ENCODE measurements at regions not wholly inside any gene's neighbourhood (a gene's known extent, or its start where the extent isn't known, plus 50 kb on each side); places are given as distances from the start of the nearest gene placed in this dataset.
A peak's percentile ranks its signal among the peaks of the same experiment; 100 is the strongest.

DNA sequence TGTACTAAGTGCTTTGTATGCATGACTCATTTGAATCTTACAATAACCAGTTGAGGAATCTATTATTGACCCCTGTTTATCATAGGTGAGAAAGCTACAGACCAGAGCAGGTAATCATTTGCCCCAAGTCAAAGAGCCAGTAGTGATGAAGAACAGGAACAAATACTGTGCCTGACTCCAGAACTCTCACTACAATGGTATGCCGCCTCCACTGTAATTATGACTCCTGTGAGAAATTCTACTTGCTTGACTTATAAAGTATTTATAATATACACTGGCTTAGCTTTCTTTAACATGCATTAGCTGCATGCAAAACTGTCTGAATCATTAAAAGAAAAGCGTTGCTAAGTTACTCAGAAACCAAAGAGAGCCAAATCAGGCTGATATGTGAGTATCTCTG, 92.6 kb downstream of the ZNF281 start:
- H3K9me3 ChIP-seq (ENCODE audit: control insufficient read depth in 2 of 2, low read length in 2 of 2) = no peaks in the 10 kb centered on the region
- no peaks in the 10 kb centered on the region for H3K36me3 ChIP-seq (ENCODE audit: control insufficient read depth in 2 of 2, insufficient read depth in 2 of 2, low read length in 2 of 2)
- peaks cover 4% of the 10 kb centered on the region for H3K4me1 ChIP-seq (ENCODE audit: control insufficient read depth, insufficient read depth, low read length)
- H3K4me3 ChIP-seq (ENCODE audit: low read length in 2 of 2) = no peak overlapping the region
- no peaks in the 10 kb centered on the region for H3K27me3 ChIP-seq (ENCODE audit: control insufficient read depth in 1 of 2, insufficient read depth in 2 of 2, low read length in 2 of 2)
- H3K9ac ChIP-seq (ENCODE audit: low read length in 2 of 2) = no peak overlapping the region
- no peak overlapping the region for H3K27ac ChIP-seq (ENCODE audit: low read length)

DNA sequence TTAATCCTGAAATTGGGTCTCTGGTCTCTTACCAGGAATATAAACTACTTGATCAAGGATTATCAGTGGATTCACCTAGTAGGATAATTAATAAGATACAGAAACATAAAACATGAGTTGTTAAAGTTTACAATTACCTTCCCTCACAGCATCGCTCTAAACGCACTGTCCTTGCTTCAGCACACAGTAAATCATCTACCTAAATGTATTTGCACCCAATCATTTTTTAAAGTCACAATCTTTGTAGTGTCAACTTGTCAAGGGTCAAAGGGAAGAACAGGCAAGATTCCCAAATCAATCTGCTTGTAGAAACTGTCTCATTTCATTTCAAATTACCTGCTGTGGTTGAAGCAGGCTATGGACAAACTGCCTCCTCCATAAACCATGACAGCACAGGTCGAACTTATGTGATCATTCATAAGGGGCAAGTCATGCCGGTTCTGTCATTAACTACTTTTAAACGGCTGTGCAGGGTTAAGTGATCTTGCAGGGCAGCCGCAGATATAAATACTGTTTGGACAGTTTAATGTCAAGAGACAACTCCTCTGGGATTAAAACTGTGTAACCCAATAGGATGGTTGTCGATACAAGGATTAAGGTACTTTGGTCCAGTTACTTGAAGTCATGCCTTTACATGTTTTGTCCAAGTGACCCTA, 93.6 kb downstream of the ZNF281 start:
- Histone ChIP-seq H3K36me3 (ENCODE audit: control insufficient read depth in 2 of 2, insufficient read depth in 2 of 2, low read length in 2 of 2) (no peaks in the 10 kb centered on the region), H3K9ac (ENCODE audit: low read length in 2 of 2) (no peak overlapping the region), H3K9me3 (ENCODE audit: control insufficient read depth in 2 of 2, low read length in 2 of 2) (no peaks in the 10 kb centered on the region), H3K4me1 (ENCODE audit: control insufficient read depth, insufficient read depth, low read length) (peaks cover 4% of the 10 kb centered on the region), H3K4me3 (ENCODE audit: low read length in 2 of 2) (no peak overlapping the region), H3K27ac (ENCODE audit: low read length) (no peak overlapping the region), H3K27me3 (ENCODE audit: control insufficient read depth in 1 of 2, insufficient read depth in 2 of 2, low read length in 2 of 2) (no peaks in the 10 kb centered on the region)

DNA sequence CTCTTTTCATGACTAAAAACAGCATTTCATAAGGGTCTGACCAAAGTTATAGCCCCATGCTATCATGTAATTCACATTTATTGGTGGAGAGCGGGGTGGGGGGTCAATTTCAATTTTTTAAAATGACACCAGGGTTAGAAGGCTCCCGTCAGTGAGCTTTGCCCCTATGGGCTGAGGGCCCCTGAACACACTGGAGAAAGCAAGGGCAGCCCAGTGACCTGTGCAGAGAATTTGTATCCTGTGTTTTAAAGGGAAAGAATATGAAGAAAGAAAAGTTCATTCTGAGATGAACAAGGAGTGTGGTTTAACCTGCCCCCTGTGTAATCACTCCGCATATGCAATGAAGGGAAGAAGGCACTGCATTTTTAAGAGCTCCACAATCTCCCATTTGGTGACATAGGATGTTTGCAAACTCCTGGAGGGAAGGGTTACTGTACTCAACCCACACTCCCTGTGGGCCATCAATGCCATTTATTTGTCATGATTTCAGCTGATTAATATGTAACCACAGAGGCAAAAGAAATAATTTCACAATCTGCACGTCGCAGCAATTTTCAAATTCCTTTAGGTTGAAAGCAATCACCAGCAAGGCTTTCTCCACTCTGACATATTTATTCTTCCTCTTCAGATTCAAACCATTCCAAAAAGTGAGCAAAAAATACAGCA, 95.6 kb downstream of the ZNF281 start:
- Histone ChIP-seq H3K4me1 (ENCODE audit: control insufficient read depth, insufficient read depth, low read length) (no peaks in the 10 kb centered on the region), H3K9ac (ENCODE audit: low read length in 2 of 2) (no peak overlapping the region), H3K27ac (ENCODE audit: low read length) (no peak overlapping the region), H3K36me3 (ENCODE audit: control insufficient read depth in 2 of 2, insufficient read depth in 2 of 2, low read length in 2 of 2) (no peaks in the 10 kb centered on the region), H3K4me3 (ENCODE audit: low read length in 2 of 2) (no peak overlapping the region), H3K9me3 (ENCODE audit: control insufficient read depth in 2 of 2, low read length in 2 of 2) (no peaks in the 10 kb centered on the region), H3K27me3 (ENCODE audit: control insufficient read depth in 1 of 2, insufficient read depth in 2 of 2, low read length in 2 of 2) (no peaks in the 10 kb centered on the region)

DNA sequence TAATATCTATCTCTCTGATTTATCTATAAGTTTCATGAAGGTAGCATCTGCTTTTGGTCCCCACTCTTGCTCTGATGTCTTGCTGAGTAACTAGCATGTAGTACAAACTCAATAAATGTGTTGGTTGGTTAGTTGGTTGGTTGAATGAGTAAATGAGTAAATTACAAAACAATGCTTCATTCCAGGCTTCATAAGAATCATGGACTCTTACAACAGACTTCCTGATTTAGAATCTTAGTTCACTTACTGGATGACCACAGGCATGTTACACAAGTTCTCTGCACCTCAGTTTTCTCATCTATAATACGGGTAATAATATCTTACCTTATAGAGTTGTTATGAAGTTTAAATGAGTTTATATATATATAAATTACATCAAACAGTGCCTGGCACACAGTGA, 98.6 kb downstream of the ZNF281 start:
- no peak overlapping the region for H3K27ac ChIP-seq (ENCODE audit: low read length)
- no peak overlapping the region for H3K9ac ChIP-seq (ENCODE audit: low read length in 2 of 2)
- H3K9me3 ChIP-seq (ENCODE audit: control insufficient read depth in 2 of 2, low read length in 2 of 2) = no peaks in the 10 kb centered on the region
- H3K36me3 ChIP-seq (ENCODE audit: control insufficient read depth in 2 of 2, insufficient read depth in 2 of 2, low read length in 2 of 2) = no peaks in the 10 kb centered on the region
- H3K27me3 ChIP-seq (ENCODE audit: control insufficient read depth in 1 of 2, insufficient read depth in 2 of 2, low read length in 2 of 2) = no peaks in the 10 kb centered on the region
- no peaks in the 10 kb centered on the region for H3K4me1 ChIP-seq (ENCODE audit: control insufficient read depth, insufficient read depth, low read length)
- H3K4me3 ChIP-seq (ENCODE audit: low read length in 2 of 2) = no peak overlapping the region

DNA sequence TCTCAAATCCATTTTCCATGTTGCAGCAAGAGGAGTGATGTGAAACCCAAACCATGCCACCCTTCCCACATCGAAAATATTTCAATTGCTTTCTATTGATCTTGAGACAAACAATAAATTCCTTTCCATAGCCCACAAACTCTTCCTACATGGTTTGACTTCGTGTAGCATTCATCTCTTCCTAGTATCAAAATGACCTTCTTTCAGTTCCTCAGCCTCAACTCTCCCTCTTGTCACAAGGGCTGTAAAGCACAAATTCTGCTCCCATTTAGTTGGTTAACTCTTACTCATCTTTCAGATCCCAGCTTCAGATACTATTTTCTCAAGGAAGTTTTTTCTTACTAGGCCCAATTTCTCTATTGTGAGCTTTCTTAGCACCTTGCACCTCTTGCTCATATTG, 99.0 kb downstream of the ZNF281 start:
- Histone ChIP-seq H3K9me3 (ENCODE audit: control insufficient read depth in 2 of 2, low read length in 2 of 2) (no peaks in the 10 kb centered on the region), H3K27ac (ENCODE audit: low read length) (no peak overlapping the region), H3K4me3 (ENCODE audit: low read length in 2 of 2) (no peak overlapping the region), H3K4me1 (ENCODE audit: control insufficient read depth, insufficient read depth, low read length) (no peaks in the 10 kb centered on the region), H3K36me3 (ENCODE audit: control insufficient read depth in 2 of 2, insufficient read depth in 2 of 2, low read length in 2 of 2) (no peaks in the 10 kb centered on the region), H3K27me3 (ENCODE audit: control insufficient read depth in 1 of 2, insufficient read depth in 2 of 2, low read length in 2 of 2) (no peaks in the 10 kb centered on the region), H3K9ac (ENCODE audit: low read length in 2 of 2) (no peak overlapping the region)

DNA sequence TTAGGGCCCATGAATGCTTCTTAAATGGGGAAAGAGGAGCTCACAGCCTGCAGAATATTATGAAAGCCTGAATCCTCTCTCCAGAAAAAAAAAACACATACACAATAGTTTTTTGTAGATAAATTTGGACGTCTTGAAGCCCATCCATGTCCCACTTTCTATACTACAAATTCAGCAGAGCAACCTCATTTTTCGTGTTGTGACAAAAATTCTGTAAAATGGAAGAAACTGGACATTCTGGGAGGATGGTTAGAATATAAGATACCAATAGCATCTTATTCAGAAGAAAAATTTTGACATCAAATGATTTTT, 102.1 kb downstream of the ZNF281 start:
- H3K27me3 ChIP-seq (ENCODE audit: control insufficient read depth in 1 of 2, insufficient read depth in 2 of 2, low read length in 2 of 2) = no peaks in the 10 kb centered on the region

DNA sequence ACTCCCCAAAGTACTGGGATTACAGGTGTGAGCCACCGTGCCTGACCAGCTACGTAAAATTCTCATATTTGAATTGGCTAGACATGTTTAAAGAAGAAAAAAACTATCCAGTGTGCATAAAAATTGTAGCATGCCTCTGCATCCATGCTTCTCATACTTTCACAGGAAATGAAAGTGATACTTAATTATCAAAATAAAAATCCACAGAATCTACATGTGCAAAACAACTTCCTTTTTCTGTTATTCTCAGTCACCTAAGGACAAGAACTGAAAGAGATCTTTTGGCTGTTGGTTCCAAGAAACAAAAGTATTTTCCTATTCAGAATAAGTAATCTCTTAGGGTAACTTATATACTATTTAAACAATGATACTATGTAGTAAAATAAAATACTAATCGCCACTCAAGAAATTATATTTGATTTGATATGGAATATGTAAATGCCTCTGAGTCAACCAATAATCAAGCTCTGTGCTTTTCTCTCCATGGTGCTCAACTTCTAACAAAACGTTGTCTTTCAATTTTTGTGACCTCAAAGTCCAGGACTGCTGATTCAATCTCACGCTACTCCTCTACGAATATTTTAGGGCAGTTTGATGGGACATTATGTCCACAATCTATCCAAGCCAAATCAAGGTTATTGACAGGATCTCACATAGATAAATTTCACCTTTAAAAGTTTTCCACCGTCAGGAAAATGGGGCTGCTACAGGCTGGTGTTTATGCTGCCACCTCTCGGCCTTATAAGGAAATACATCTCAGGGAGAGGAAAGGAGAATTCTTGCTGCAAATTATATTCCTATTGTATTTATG, 102.7 kb downstream of the ZNF281 start:
- Histone ChIP-seq H3K4me3 (ENCODE audit: low read length in 2 of 2) (no peak overlapping the region), H3K27ac (ENCODE audit: low read length) (no peak overlapping the region)

More for the DNA sequence above, 102.1 kb downstream of the ZNF281 start:
- no peaks in the 10 kb centered on the region for H3K9me3 ChIP-seq (ENCODE audit: control insufficient read depth in 2 of 2, low read length in 2 of 2)
- H3K9ac ChIP-seq (ENCODE audit: low read length in 2 of 2) = no peak overlapping the region
- no peak overlapping the region for H3K27ac ChIP-seq (ENCODE audit: low read length)
- no peak overlapping the region for H3K4me3 ChIP-seq (ENCODE audit: low read length in 2 of 2)
- peaks cover 3% of the 10 kb centered on the region for H3K4me1 ChIP-seq (ENCODE audit: control insufficient read depth, insufficient read depth, low read length)
- no peaks in the 10 kb centered on the region for H3K36me3 ChIP-seq (ENCODE audit: control insufficient read depth in 2 of 2, insufficient read depth in 2 of 2, low read length in 2 of 2)

DNA sequence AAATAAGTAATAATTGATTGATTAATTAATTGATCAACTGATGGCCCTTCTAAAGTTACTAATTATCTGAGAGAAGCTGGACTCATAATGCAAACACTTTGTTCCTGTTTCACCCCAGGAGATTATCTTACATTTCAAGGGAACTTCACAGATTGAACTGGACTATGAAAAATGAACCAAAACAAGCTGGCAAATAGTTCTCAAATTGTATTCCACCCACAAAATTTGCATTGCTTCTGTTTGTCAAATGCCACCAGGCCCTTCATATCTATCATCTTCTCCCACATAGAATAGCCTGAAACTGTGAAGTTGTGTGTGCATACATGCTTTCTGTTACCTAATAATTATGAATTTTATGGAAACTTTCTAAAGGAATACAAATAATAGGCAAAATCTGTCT, 104.0 kb downstream of the ZNF281 start:
- Histone ChIP-seq H3K27ac (ENCODE audit: low read length) (no peak overlapping the region), H3K4me1 (ENCODE audit: control insufficient read depth, insufficient read depth, low read length) (peaks cover 10% of the 10 kb centered on the region), H3K27me3 (ENCODE audit: control insufficient read depth in 1 of 2, insufficient read depth in 2 of 2, low read length in 2 of 2) (no peaks in the 10 kb centered on the region), H3K4me3 (ENCODE audit: low read length in 2 of 2) (no peak overlapping the region), H3K9me3 (ENCODE audit: control insufficient read depth in 2 of 2, low read length in 2 of 2) (no peaks in the 10 kb centered on the region), H3K9ac (ENCODE audit: low read length in 2 of 2) (no peak overlapping the region), H3K36me3 (ENCODE audit: control insufficient read depth in 2 of 2, insufficient read depth in 2 of 2, low read length in 2 of 2) (no peaks in the 10 kb centered on the region)

More for the DNA sequence above, 102.7 kb downstream of the ZNF281 start:
- H3K36me3 ChIP-seq (ENCODE audit: control insufficient read depth in 2 of 2, insufficient read depth in 2 of 2, low read length in 2 of 2) = no peaks in the 10 kb centered on the region
- no peak overlapping the region for H3K9ac ChIP-seq (ENCODE audit: low read length in 2 of 2)
- no peaks in the 10 kb centered on the region for H3K9me3 ChIP-seq (ENCODE audit: control insufficient read depth in 2 of 2, low read length in 2 of 2)
- H3K27me3 ChIP-seq (ENCODE audit: control insufficient read depth in 1 of 2, insufficient read depth in 2 of 2, low read length in 2 of 2) = no peaks in the 10 kb centered on the region
- H3K4me1 ChIP-seq (ENCODE audit: control insufficient read depth, insufficient read depth, low read length) = peaks cover 5% of the 10 kb centered on the region

DNA sequence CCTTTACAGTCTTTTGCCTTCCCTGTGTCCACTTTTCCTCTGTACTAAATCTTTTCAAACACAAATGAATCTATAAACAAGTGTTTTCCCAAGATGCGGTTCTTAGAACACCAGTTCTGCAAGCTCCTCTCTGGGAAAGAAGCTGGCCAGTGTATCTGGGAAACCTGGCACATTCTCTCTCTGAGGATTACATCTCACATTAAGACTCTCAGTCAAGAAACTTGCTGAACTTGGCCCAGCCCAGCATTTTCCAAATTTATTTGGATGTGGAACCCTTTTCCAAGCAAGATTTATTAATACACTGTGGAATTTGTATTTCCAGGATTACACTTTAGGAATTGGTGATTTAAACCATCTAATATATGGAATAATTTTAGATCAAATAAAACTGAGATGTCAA, 105.7 kb downstream of the ZNF281 start:
- no peaks in the 10 kb centered on the region for H3K27me3 ChIP-seq (ENCODE audit: control insufficient read depth in 1 of 2, insufficient read depth in 2 of 2, low read length in 2 of 2)
- H3K9me3 ChIP-seq (ENCODE audit: control insufficient read depth in 2 of 2, low read length in 2 of 2) = no peaks in the 10 kb centered on the region
- no peak overlapping the region for H3K9ac ChIP-seq (ENCODE audit: low read length in 2 of 2)
- H3K36me3 ChIP-seq (ENCODE audit: control insufficient read depth in 2 of 2, insufficient read depth in 2 of 2, low read length in 2 of 2) = no peaks in the 10 kb centered on the region
- H3K4me3 ChIP-seq (ENCODE audit: low read length in 2 of 2) = no peak overlapping the region
- H3K4me1 ChIP-seq (ENCODE audit: control insufficient read depth, insufficient read depth, low read length) = peaks cover 10% of the 10 kb centered on the region
- no peak overlapping the region for H3K27ac ChIP-seq (ENCODE audit: low read length)

DNA sequence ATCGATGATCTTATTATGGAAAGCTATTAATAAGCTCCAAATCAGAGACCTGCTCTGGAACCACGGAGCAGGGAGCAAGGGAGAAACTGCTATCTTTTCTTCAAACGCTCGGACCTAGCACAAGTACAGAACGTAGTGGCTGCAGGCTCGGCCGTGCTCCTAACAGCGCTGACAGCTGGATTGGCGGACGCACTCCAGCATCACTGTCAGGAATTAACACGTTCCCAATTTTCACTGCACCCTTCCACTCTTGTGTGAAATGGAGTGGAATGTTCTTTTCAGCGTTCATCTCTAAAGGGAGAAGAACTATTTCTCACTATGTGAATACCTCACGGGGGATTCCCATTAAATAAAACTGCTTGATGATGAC, 106.9 kb downstream of the ZNF281 start:
- Histone ChIP-seq H3K27ac (ENCODE audit: low read length) (peak overlapping the region; percentile 24), H3K36me3 (ENCODE audit: control insufficient read depth in 2 of 2, insufficient read depth in 2 of 2, low read length in 2 of 2) (no peaks in the 10 kb centered on the region), H3K27me3 (ENCODE audit: control insufficient read depth in 1 of 2, insufficient read depth in 2 of 2, low read length in 2 of 2) (no peaks in the 10 kb centered on the region), H3K9ac (ENCODE audit: low read length in 2 of 2) (peak overlapping the region; percentile 65 to 74), H3K9me3 (ENCODE audit: control insufficient read depth in 2 of 2, low read length in 2 of 2) (no peaks in the 10 kb centered on the region), H3K4me3 (ENCODE audit: low read length in 2 of 2) (peak overlapping the region; percentile 93 to 95), H3K4me1 (ENCODE audit: control insufficient read depth, insufficient read depth, low read length) (peaks cover 10% of the 10 kb centered on the region)
